T-cell (primary cell): ENCODE measurements at regions not wholly inside any gene's neighbourhood (a gene's known extent, or its start where the extent isn't known, plus 50 kb on each side); places are given as distances from the start of the nearest gene placed in this dataset.

Experiments used
- ATAC-seq, 4 experiments: fragments of 200-7000 bp in 3 of 4; fragments of 150-1000 bp in 1 of 4; cut with Tn5 transposase; replicated peaks in 1 of 4; 1 replicate in 3 of 4; 2 replicates in 1 of 4; pipeline ENCODE4 v1.10.0; 2021; ENCODE audit warnings: moderate library complexity in 3 of 4, mild to moderate bottlenecking in 2 of 4, moderate number of reproducible peaks in 1 of 4
- CTCF ChIA-PET, 2 donors: fragments of 300-600 bp; sonication (Branson Sonifier 250); formaldehyde crosslinking; loops; one replicate each; lab custom pipeline; 2022; ENCODE audit warnings: antibody characterized with exemption in 2 of 2; lab: Charles Lee
- POLR2A ChIA-PET, 2 donors: fragments of 300-600 bp; sonication (Branson Sonifier 250); formaldehyde crosslinking; loops; one replicate each; lab custom pipeline; 2022; ENCODE audit warnings: antibody characterized with exemption in 2 of 2; lab: Charles Lee
- DNase-seq, 35 experiments: peaks; one replicate each; pipeline versions ENCODE4 v3.0.0 to v3.0.0-alpha.2; 2013 to 2023
- H3K27ac ChIP-seq: one replicate; pipeline ENCODE4 v1.5.1; 2013; ENCODE audit warnings: low read length
- H3K27me3 ChIP-seq, 2 experiments: replicated peaks in 1 of 2; 1 replicate in 1 of 2; 2 replicates in 1 of 2; pipeline versions ENCODE4 v1.6.1 to v1.7.0; 2013; ENCODE audit warnings: low read length in 1 of 2, mixed read lengths in 1 of 2; ENCODE audit not compliant: control insufficient read depth in 2 of 2, insufficient read depth in 2 of 2; ENCODE audit errors: extremely low read depth in 1 of 2
- H3K36me3 ChIP-seq, 2 donors: 1 replicate in 1 of 2; 2 replicates in 1 of 2; pipeline versions ENCODE4 v1.6.1 to v1.7.0; 2013; ENCODE audit warnings: low read length in 1 of 2; ENCODE audit not compliant: control insufficient read depth in 2 of 2, insufficient read depth in 1 of 2; ENCODE audit errors: extremely low read depth in 1 of 2
- H3K4me1 ChIP-seq, 2 experiments: 1 replicate in 1 of 2; 2 replicates in 1 of 2; pipeline versions ENCODE4 v1.6.1 to v1.7.0; 2013; ENCODE audit warnings: low read length in 2 of 2, mixed read lengths in 1 of 2; ENCODE audit not compliant: insufficient read depth in 2 of 2, control insufficient read depth in 1 of 2; ENCODE audit errors: extremely low read depth in 1 of 2
- H3K4me3 ChIP-seq, 2 donors: 1 replicate in 1 of 2; 2 replicates in 1 of 2; pipeline versions ENCODE4 v1.5.1 to v1.7.0; 2013; ENCODE audit warnings: mild to moderate bottlenecking in 2 of 2, low read length in 1 of 2, moderate library complexity in 1 of 2; ENCODE audit not compliant: control insufficient read depth in 1 of 2; ENCODE audit errors: extremely low read depth in 1 of 2
- H3K9me3 ChIP-seq: 2 replicates; pipeline ENCODE4 v1.7.0; 2013
- H3K27ac Mint-ChIP-seq, 2 donors: one replicate each; pipeline ENCODE4 v1.8.0; 2020 to 2021; ENCODE audit warnings: mild to moderate bottlenecking in 2 of 2, mixed read lengths in 2 of 2
- H3K27me3 Mint-ChIP-seq, 2 donors: one replicate each; pipeline ENCODE4 v1.8.0; 2021 to 2022; ENCODE audit warnings: mixed read lengths in 2 of 2
- H3K36me3 Mint-ChIP-seq: one replicate; pipeline ENCODE4 v1.8.0; 2021; ENCODE audit warnings: mixed read lengths
- H3K4me1 Mint-ChIP-seq, 3 donors: one replicate each; pipeline ENCODE4 v1.8.0; 2020 to 2022; ENCODE audit warnings: mixed read lengths in 3 of 3, mild to moderate bottlenecking in 1 of 3
- H3K4me3 Mint-ChIP-seq, 3 donors: one replicate each; pipeline ENCODE4 v1.8.0; 2020 to 2022; ENCODE audit warnings: mild to moderate bottlenecking in 3 of 3, mixed read lengths in 3 of 3, moderate library complexity in 3 of 3
- H3K9me3 Mint-ChIP-seq, 3 donors: one replicate each; pipeline ENCODE4 v1.8.0; 2020 to 2022; ENCODE audit warnings: mixed read lengths in 3 of 3
- WGBS: methylation state at CpG from one replicate; pipeline ENCODE4 v1.1.5; 2013; ENCODE audit warnings: missing lambda C conversion rate; ENCODE audit not compliant: insufficient coverage; 5-methylcytosine and 5-hydroxymethylcytosine counted together

GRCh38 chr1:30253807-30254440 is 469.5 kb downstream of the MATN1 start:
- ChIA-PET CTCF (no interaction called here), POLR2A (no interaction called here)
- H3K4me1 ChIP-seq: no peaks in the 10 kb centered on the region
- no peak overlapping the region for H3K27ac ChIP-seq
- H3K9me3 ChIP-seq: no peaks in the 10 kb centered on the region
- ATAC-seq (no peak), DNase-seq (no peak)
- Mint-ChIP-seq H3K4me3 (no peak overlapping the region), H3K4me1 (no peaks in the 10 kb centered on the region), H3K27me3 (peaks cover 19 to 27% of the 10 kb centered on the region in 2 donors), H3K9me3 (no peaks in the 10 kb centered on the region), H3K36me3 (no peaks in the 10 kb centered on the region), H3K27ac (no peak overlapping the region)
- no peak overlapping the region for H3K4me3 ChIP-seq
- 73% methylated on average over 3 of the region's 8 CpGs for WGBS
- peaks cover 0 to 44% of the 10 kb centered on the region in 2 experiments for H3K27me3 ChIP-seq
- H3K36me3 ChIP-seq: no peaks in the 10 kb centered on the region

DNA sequence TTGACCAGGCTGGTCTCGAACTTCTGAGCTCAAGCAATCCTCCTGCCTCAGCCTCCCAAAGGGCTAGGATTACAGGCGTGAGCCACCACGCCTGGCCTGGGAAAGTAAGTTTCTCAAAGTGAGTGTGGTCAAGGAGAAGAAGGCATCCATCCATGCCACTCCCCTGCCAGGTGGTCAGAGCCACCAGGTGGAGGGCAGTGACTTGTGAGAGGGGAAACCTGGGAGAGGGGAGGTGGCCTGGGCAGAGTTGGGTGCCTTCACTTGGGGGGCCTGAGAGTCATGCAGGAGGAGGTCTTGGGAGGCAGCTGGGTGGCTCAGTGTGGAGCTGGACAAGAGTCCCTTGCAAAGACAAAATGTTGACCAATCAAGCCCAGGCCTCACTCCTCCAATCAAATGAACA is 470.0 kb downstream of the MATN1 start:
- Mint-ChIP-seq H3K9me3 (no peaks in the 10 kb centered on the region), H3K27me3 (peaks cover 14 to 26% of the 10 kb centered on the region in 2 donors), H3K4me3 (no peak overlapping the region), H3K36me3 (no peaks in the 10 kb centered on the region), H3K4me1 (no peaks in the 10 kb centered on the region), H3K27ac (no peak overlapping the region)
- ChIA-PET POLR2A (no interaction called here), CTCF (no interaction called here)
- 60% methylated on average over 1 of the region's 3 CpGs for WGBS
- ATAC-seq: no peak
- H3K4me3 ChIP-seq: no peak overlapping the region
- H3K27ac ChIP-seq: no peak overlapping the region
- no peaks in the 10 kb centered on the region for H3K4me1 ChIP-seq
- no peak for DNase-seq
- H3K27me3 ChIP-seq: peaks cover 0 to 44% of the 10 kb centered on the region in 2 experiments
- H3K36me3 ChIP-seq: no peaks in the 10 kb centered on the region
- no peaks in the 10 kb centered on the region for H3K9me3 ChIP-seq

- Histone ChIP-seq H3K27ac (no peak overlapping the region), H3K9me3 (no peaks in the 10 kb centered on the region), H3K27me3 (peaks cover 0 to 48% of the 10 kb centered on the region in 2 experiments), H3K36me3 (no peaks in the 10 kb centered on the region), H3K4me3 (no peak overlapping the region), H3K4me1 (no peaks in the 10 kb centered on the region)
- no peak for ATAC-seq
- H3K27me3 Mint-ChIP-seq: peaks cover 14 to 24% of the 10 kb centered on the region in 2 donors
- no peaks in the 10 kb centered on the region for H3K9me3 Mint-ChIP-seq
- ChIA-PET CTCF (no interaction called here), POLR2A (no interaction called here)
- H3K4me3 Mint-ChIP-seq: no peak overlapping the region
- H3K36me3 Mint-ChIP-seq: no peaks in the 10 kb centered on the region
- no peak for DNase-seq
- H3K4me1 Mint-ChIP-seq: no peaks in the 10 kb centered on the region
- no peak overlapping the region for H3K27ac Mint-ChIP-seq
- WGBS: no CpG with 5 or more reads among the region's 6 CpGs
Measured at GRCh38 chr1:30250984-30251850, 472.2 kb downstream of the MATN1 start.

GRCh38 chr1:30250338-30250983 is 472.9 kb downstream of the MATN1 start:
- no peak overlapping the region for H3K4me3 ChIP-seq
- no peak overlapping the region for H3K4me3 Mint-ChIP-seq
- H3K27ac Mint-ChIP-seq: no peak overlapping the region
- ChIA-PET POLR2A (no interaction called here), CTCF (no interaction called here)
- H3K27ac ChIP-seq: no peak overlapping the region
- no peaks in the 10 kb centered on the region for H3K9me3 Mint-ChIP-seq
- H3K36me3 ChIP-seq: no peaks in the 10 kb centered on the region
- no peak for DNase-seq
- WGBS: 60% methylated on average over 6 of the region's 10 CpGs
- H3K27me3 ChIP-seq: peaks cover 0 to 48% of the 10 kb centered on the region in 2 experiments
- no peaks in the 10 kb centered on the region for H3K36me3 Mint-ChIP-seq
- no peak for ATAC-seq
- H3K4me1 Mint-ChIP-seq: no peaks in the 10 kb centered on the region
- H3K27me3 Mint-ChIP-seq: peaks cover 14 to 24% of the 10 kb centered on the region in 2 donors
- H3K9me3 ChIP-seq: no peaks in the 10 kb centered on the region
- no peaks in the 10 kb centered on the region for H3K4me1 ChIP-seq

DNA sequence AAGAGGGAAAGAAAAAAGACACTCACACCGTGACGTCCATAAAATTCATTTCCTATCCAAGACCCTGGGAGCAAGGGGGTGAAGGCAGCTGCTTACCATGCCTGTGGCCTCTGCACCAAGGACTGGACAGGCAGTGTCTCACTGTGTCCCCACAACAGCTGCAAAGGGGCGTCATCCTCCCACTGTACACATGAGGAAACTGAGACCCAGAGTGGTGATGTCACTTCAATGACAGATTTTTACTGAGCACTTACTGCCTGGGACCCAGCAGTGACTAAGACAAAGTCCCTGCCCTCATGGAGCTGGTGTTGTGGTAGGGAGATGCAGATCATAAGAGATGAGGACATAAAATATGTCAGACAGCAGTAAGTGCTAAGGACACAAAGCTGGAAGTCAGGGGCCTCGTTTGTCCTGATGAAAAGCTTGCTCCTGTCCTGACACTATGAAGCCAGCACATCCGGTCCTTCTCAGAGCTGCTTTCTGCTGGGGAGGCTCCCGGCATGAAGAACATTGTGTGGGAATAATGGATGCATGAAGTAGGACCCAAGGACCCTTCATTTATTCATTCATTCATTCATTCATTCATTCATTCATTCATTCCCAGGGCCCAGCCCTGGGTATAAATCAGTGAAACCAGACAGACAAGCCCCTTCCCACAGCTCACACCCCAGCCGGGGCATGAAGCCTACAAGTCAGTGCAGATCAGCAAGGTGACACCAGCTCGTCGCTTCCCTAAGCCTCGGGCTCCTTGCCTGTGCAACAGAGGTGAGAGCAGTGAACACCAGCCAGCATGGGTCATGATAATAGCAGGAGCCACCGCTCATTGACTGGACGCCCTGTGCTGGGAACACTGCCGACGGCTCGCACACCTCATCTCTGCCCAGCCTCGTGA is 473.7 kb downstream of the MATN1 start:
- peaks cover 13 to 27% of the 10 kb centered on the region in 2 donors for H3K27me3 Mint-ChIP-seq
- WGBS: 78% methylated on average over 11 of the region's 16 CpGs
- Histone ChIP-seq H3K9me3 (no peaks in the 10 kb centered on the region), H3K4me1 (no peaks in the 10 kb centered on the region), H3K27ac (no peak overlapping the region), H3K36me3 (no peaks in the 10 kb centered on the region), H3K27me3 (peaks cover 0 to 49% of the 10 kb centered on the region in 2 experiments), H3K4me3 (no peak overlapping the region)
- DNase-seq (no peak), ATAC-seq (no peak)
- CTCF ChIA-PET: no interaction called here
- H3K9me3 Mint-ChIP-seq: no peaks in the 10 kb centered on the region
- H3K4me3 Mint-ChIP-seq: no peak overlapping the region
- H3K27ac Mint-ChIP-seq: no peak overlapping the region
- POLR2A ChIA-PET: no interaction called here
- H3K4me1 Mint-ChIP-seq: no peaks in the 10 kb centered on the region
- H3K36me3 Mint-ChIP-seq: no peaks in the 10 kb centered on the region

DNA sequence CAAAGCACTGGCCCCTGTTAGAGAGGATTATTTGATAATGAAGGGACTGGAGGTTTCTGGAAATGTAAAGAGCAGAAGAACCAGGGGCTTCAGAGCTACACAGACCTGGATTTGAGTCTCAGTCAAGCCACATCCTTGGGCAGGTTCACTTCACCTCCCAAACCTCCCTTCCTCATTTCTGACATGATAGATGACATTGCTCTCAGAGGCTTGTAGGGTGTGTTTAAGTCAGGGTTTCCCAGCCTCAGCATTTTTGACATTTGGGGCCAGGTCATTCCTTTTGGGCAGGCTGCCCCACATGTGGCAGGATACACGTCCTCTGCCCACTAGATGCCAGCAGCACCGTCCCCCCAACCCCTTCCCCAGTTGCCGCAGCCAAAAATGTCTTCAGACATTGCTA is 474.6 kb downstream of the MATN1 start:
- DNase-seq (no peak), ATAC-seq (no peak)
- Histone ChIP-seq H3K9me3 (no peaks in the 10 kb centered on the region), H3K27ac (no peak overlapping the region), H3K4me3 (no peak overlapping the region), H3K4me1 (no peaks in the 10 kb centered on the region), H3K27me3 (peaks cover 0 to 49% of the 10 kb centered on the region in 2 experiments), H3K36me3 (no peaks in the 10 kb centered on the region)
- no peaks in the 10 kb centered on the region for H3K36me3 Mint-ChIP-seq
- ChIA-PET POLR2A (no interaction called here), CTCF (no interaction called here)
- no peaks in the 10 kb centered on the region for H3K4me1 Mint-ChIP-seq
- H3K27me3 Mint-ChIP-seq: peaks cover 12 to 28% of the 10 kb centered on the region in 2 donors
- H3K4me3 Mint-ChIP-seq: no peak overlapping the region
- H3K9me3 Mint-ChIP-seq: no peaks in the 10 kb centered on the region
- H3K27ac Mint-ChIP-seq: no peak overlapping the region
- 0% methylated on average over 1 of the region's 3 CpGs for WGBS
